GM12878 (cell line): ENCODE measurements at regions not wholly inside any gene's neighbourhood (a gene's known extent, or its start where the extent isn't known, plus 50 kb on each side); places are given as distances from the start of the nearest gene placed in this dataset.

Experiments
- ATAC-seq: fragments of 200-7000 bp; cut with Tn5 transposase; 3 replicates; pipeline ENCODE4 v1.9.1; 2020; ENCODE audit warnings: mild to moderate bottlenecking, moderate library complexity
- BruUV-seq: library from RNA; stranded (reverse); fragments of 400-500 nt; replicated peaks from 2 replicates; lab custom pipeline; 2021; lab: Mats Ljungman, UMichigan
- CTCF ChIA-PET: fragments of 300-600 bp; sonication (Branson Sonifier 250); formaldehyde crosslinking; extraction: SDS; loops from one replicate; lab custom pipeline; 2021; ENCODE audit warnings: inconsistent platforms; lab: Yijun Ruan, JAX
- POLR2A ChIA-PET: fragments of 350-600 bp; formaldehyde crosslinking; extraction: SDS; loops from one replicate; lab custom pipeline; 2021; ENCODE audit warnings: inconsistent platforms; lab: Charles Lee
- RAD21 ChIA-PET: fragments of 300-600 bp; sonication (Branson Sonifier 250); formaldehyde crosslinking; loops from one replicate; lab custom pipeline; 2023; ENCODE audit warnings: antibody characterized with exemption; ENCODE audit not compliant: unreplicated experiment; lab: Charles Lee
- SMC1A ChIA-PET: fragments of 300-600 bp; sonication (Branson Sonifier 250); formaldehyde crosslinking; loops from one replicate; lab custom pipeline; 2023; ENCODE audit not compliant: unreplicated experiment, uncharacterized antibody; lab: Charles Lee
- DNase-seq: peaks from one replicate; pipeline ENCODE4 v3.0.0-alpha.2; 2011; ENCODE audit warnings: low read depth, low spot score
- FAIRE-seq: peaks from 3 replicates; lab custom pipeline; 2011; peaks lifted over from hg19 to GRCh38; lab: Jason Lieb, UNC
- H2AFZ ChIP-seq: 2 replicates; pipeline ENCODE4 v1.6.0; 2011; ENCODE audit warnings: low read depth, low read length, control low read depth; ENCODE audit not compliant: control insufficient read depth
- H3K27ac ChIP-seq: 2 replicates; pipeline ENCODE4 v1.5.1; 2011; ENCODE audit warnings: control low read depth; ENCODE audit not compliant: control insufficient read depth, insufficient read depth
- H3K27me3 ChIP-seq, 2 experiments: replicated peaks in 1 of 2; 2 replicates each; pipeline versions ENCODE4 v1.6.0 to v1.6.1; 2011; ENCODE audit warnings: low read length in 1 of 2; ENCODE audit not compliant: control insufficient read depth in 2 of 2, insufficient read depth in 2 of 2
- H3K36me3 ChIP-seq, 2 experiments: 2 replicates each; pipeline ENCODE4 v1.5.1; 2011; ENCODE audit warnings: low read length in 1 of 2; ENCODE audit not compliant: control insufficient read depth in 2 of 2, insufficient read depth in 2 of 2
- H3K4me1 ChIP-seq: 2 replicates; pipeline ENCODE4 v1.6.1; 2011; ENCODE audit warnings: mild to moderate bottlenecking, low read length, moderate library complexity, mixed read lengths; ENCODE audit not compliant: control insufficient read depth, insufficient read depth
- H3K4me2 ChIP-seq: 2 replicates; pipeline ENCODE4 v1.6.0; 2011; ENCODE audit warnings: control low read depth; ENCODE audit not compliant: control insufficient read depth, insufficient read depth
- H3K4me3 ChIP-seq: fragments of 200-600 bp; sonication (generic); 2 replicates; pipeline ENCODE4 v1.5.1; 2016
- H3K79me2 ChIP-seq: 2 replicates; pipeline ENCODE4 v1.6.0; 2011; ENCODE audit warnings: low read length; ENCODE audit not compliant: control insufficient read depth, insufficient read depth
- H3K9ac ChIP-seq: 2 replicates; pipeline ENCODE4 v1.8.0; 2011; ENCODE audit warnings: low read length, control low read depth, mixed read lengths; ENCODE audit not compliant: control insufficient read depth, insufficient read depth
- H3K9me3 ChIP-seq: replicated peaks from 3 replicates; pipeline ENCODE4 v1.5.1; 2011; ENCODE audit warnings: mild to moderate bottlenecking, low read length; ENCODE audit not compliant: control insufficient read depth, insufficient read depth
- H4K20me1 ChIP-seq: 2 replicates; pipeline ENCODE4 v1.6.0; 2011; ENCODE audit not compliant: control insufficient read depth, insufficient read depth
- BCL11A ChIP-seq: IDR thresholded peaks from 2 replicates; pipeline ENCODE4 v1.6.1; 2011; ENCODE audit warnings: low read depth, low read length
- CBFB ChIP-seq: IDR thresholded peaks from 2 replicates; pipeline ENCODE4 v1.6.1; 2016; ENCODE audit warnings: antibody characterized with exemption, low read depth
- CEBPB ChIP-seq, 2 experiments: fragments of 150-350 bp in 1 of 2; IDR thresholded peaks; 2 replicates each; pipeline ENCODE4 v1.6.1; 2012 to 2014; ENCODE audit warnings: low read depth in 2 of 2, low read length in 2 of 2, borderline replicate concordance in 1 of 2, inconsistent platforms in 1 of 2
- FOS ChIP-seq: IDR thresholded peaks from 3 replicates; pipeline ENCODE4 v1.6.1; 2011; ENCODE audit warnings: borderline replicate concordance; ENCODE audit not compliant: insufficient read length; ENCODE audit errors: extremely low read depth
- MAX ChIP-seq: IDR thresholded peaks from 2 replicates; pipeline ENCODE4 v1.6.1; 2012; ENCODE audit warnings: low read depth, low read length, improper control_type of control experiment
- MTA2 ChIP-seq: fragments of 450-650 bp; IDR thresholded peaks from 2 replicates; pipeline ENCODE4 v1.6.1; 2016; ENCODE audit warnings: low read depth, mild to moderate bottlenecking, moderate library complexity
- MYC ChIP-seq: IDR thresholded peaks from 2 replicates; pipeline ENCODE4 v1.6.1; 2011; ENCODE audit warnings: mild to moderate bottlenecking, low read length, moderate library complexity, inconsistent platforms; ENCODE audit not compliant: insufficient read depth, insufficient replicate concordance, insufficient read length, severe bottlenecking
- NFXL1 ChIP-seq: fragments of 450-650 bp; IDR thresholded peaks from 2 replicates; pipeline ENCODE4 v1.6.1; 2017; ENCODE audit warnings: antibody characterized with exemption, mild to moderate bottlenecking, borderline replicate concordance
- NRF1 ChIP-seq: conservative IDR thresholded peaks from 2 replicates; pipeline ENCODE4 v1.6.1; 2011; ENCODE audit warnings: mild to moderate bottlenecking, low read depth, low read length, improper control_type of control experiment
- RB1 ChIP-seq: fragments of 450-650 bp; formaldehyde crosslinking; IDR thresholded peaks from 2 replicates; pipeline ENCODE4 v1.6.1; 2017; ENCODE audit warnings: mild to moderate bottlenecking, borderline replicate concordance
- RBBP5 ChIP-seq: fragments of 200-600 bp; sonication (generic); conservative IDR thresholded peaks from 2 replicates; pipeline ENCODE4 v1.6.1; 2016
- SIX5 ChIP-seq: IDR thresholded peaks from 2 replicates; pipeline ENCODE4 v1.6.1; 2011; ENCODE audit warnings: mild to moderate bottlenecking, low read depth, low read length, moderate library complexity; ENCODE audit not compliant: severe bottlenecking
- SP1 ChIP-seq: IDR thresholded peaks from one replicate; pipeline ENCODE4 v1.6.1; 2011; ENCODE audit warnings: low read depth, low read length
- TCF12 ChIP-seq: IDR thresholded peaks from 2 replicates; pipeline ENCODE4 v1.6.1; 2011; ENCODE audit warnings: low read depth, mild to moderate bottlenecking, low read length
- WGBS: methylation state at CpG from one replicate; pipeline ENCODE4 v1.1.6; 2016; ENCODE audit warnings: low lambda C conversion rate; ENCODE audit not compliant: insufficient replicate concordance, insufficient coverage; ENCODE audit errors: missing lambda C conversion rate; 5-methylcytosine and 5-hydroxymethylcytosine counted together
- in situ Hi-C: fragments of 300-500 bp; cut with MboI; formaldehyde crosslinking; loops from 9 replicates; pipeline ENCODE4 v1.14.3; 2018; ENCODE audit warnings: mixed read lengths
- intact Hi-C: fragments of 100-400 bp; cut with micrococcal nuclease; formaldehyde crosslinking; loops from one replicate; pipeline ENCODE4 v1.14.2; 2022; ENCODE audit not compliant: unreplicated experiment

- WGBS = 73% methylated on average over 3 of the region's 3 CpGs
- CTCF ChIA-PET = no interaction called here
- no peak for FAIRE-seq
- no peak for DNase-seq
- Histone ChIP-seq H3K27ac (no peak overlapping the region), H3K4me3 (no peak overlapping the region), H3K9me3 (no peaks in the 10 kb centered on the region)
- no TSS peak for BruUV-seq
- in situ Hi-C loops = no loop called here
- ATAC-seq = no peak
- no peak for TF ChIP-seq MYC
- no peak for TF ChIP-seq RBBP5
- TF ChIP-seq FOS = no peak
- no peak for TF ChIP-seq MAX
- TF ChIP-seq BCL11A = no peak
- TF ChIP-seq RB1 = no peak
- TF ChIP-seq SIX5 = no peak
- no peak for TF ChIP-seq CBFB
- no peak for TF ChIP-seq NFXL1
- TF ChIP-seq NRF1 = no peak
- TF ChIP-seq MTA2 = no peak
- TF ChIP-seq SP1 = no peak
- no peak for TF ChIP-seq TCF12
- TF ChIP-seq CEBPB (IDR thresholded peaks at IDR 0.05; ENCODE audit: borderline replicate concordance in 1 of 2, low read depth in 2 of 2, low read length in 2 of 2) = no peak
- TF ChIP-seq, all 136 proteins: peak for 0
- H3K36me3 ChIP-seq = no peaks in the 10 kb centered on the region
- no peaks in the 10 kb centered on the region for H3K4me1 ChIP-seq
- RAD21 ChIA-PET = no interaction called here
- POLR2A ChIA-PET = no interaction called here
- no peak overlapping the region for H3K4me2 ChIP-seq
- no peaks in the 10 kb centered on the region for H3K27me3 ChIP-seq
- no peak overlapping the region for H2AFZ ChIP-seq
- no peaks in the 10 kb centered on the region for H3K79me2 ChIP-seq
- no peak overlapping the region for H3K9ac ChIP-seq
- intact Hi-C loops = no loop called here
- H4K20me1 ChIP-seq = no peaks in the 10 kb centered on the region
- SMC1A ChIA-PET = no interaction called here
Observed at GRCh38 chr5:106525438-106525837, 1145.3 kb downstream of the EFNA5 start.
